Stimulated activated CD8-positive, alpha-beta memory T cell treated with anti-CD3 and anti-CD28 coated beads, Interleukin-15, amount 100 ng/mL, for 1 hour (primary cell): ENCODE measurements at regions not wholly inside any gene's neighbourhood (a gene's known extent, or its start where the extent isn't known, plus 50 kb on each side); places are given as distances from the start of the nearest gene placed in this dataset.
"Not testable (repeated sequence)": the region's sequence is repeated elsewhere in the genome, so short reads cannot be mapped to it uniquely, and the experiment has no call there.

Experiments
- DNase-seq: peaks from one replicate; pipeline ENCODE4 v3.0.0-alpha.2; 2020; ENCODE audit warnings: low read depth

DNA sequence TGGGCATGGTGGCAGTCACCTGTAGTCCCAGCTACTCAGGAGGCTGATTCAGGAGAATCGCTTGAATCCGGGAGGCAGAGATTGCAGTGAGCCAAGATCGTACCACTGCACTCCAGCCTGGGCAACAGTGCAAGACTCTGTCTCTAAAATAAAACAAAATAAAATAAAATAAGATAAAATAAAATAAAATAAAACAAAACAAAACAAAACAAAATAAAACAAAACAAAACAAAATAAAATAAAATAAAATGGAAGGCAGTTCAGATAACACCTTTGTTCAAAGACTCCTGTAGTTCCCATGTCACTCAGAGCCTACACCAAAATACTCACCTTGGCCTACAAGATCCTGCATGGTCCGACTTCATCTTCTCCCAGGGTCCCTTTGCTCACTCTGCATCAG, 61.3 kb downstream of the SYF2 start:
- DNase-seq: not testable (repeated sequence)

DNA sequence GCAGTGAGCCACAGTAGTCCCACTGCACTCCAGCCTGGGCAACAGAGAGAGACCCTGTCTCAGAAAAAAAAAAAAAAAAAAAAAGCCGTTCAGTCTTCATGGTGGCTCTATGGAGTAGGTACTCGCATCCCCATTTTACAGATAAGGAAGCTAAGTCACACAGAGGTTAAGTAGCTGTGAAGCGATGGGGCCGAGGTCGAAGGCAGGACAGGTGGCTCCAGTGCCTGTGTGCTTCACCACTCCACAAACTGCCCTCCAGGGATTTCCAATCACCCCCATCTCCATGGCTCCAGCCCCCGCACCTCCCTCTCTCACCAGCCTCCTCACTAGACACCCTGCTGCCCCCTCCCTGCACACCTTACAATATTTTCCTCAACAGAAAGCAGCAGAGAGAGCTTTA, 61.9 kb downstream of the SYF2 start:
- DNase-seq: no peak

DNA sequence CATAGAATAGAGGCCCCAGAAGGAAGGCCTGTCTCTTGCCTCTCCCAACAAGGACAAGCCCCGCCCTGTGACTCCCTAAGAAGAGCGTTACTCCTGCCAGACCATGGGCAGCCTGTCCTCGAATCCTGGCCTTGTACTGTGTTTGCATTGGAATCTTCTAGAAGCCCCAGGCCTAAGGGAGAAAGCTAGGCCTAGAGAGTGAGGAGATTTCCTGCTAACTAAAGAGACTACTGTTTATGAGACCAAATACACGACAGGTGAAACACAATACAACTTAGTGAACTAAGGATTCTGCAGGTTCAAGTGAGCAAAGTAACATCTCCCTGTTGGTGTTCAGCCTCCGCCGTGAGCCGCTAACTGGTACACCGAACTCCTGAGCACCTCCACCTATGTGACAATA, 62.7 kb downstream of the SYF2 start:
- DNase-seq: no peak

DNA sequence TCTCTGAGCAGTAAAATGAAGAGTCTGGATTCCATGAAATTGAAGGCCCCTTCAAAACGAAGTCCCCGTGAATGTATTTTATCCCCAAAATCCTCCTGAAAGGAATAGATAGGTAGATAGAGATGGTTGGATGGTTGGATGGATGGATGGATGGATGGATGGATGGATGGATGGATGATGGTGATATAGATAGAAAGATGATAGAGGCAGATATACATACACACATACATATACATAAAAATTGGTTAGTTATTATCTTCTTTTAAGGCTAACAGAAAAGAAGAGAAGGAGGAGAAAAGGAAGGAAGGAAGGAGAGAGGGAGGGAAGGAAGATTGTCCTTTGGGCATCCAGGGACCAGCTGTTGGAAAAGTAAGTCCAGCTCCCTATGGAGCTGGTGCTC, 63.1 kb downstream of the SYF2 start:
- no peak for DNase-seq

DNA sequence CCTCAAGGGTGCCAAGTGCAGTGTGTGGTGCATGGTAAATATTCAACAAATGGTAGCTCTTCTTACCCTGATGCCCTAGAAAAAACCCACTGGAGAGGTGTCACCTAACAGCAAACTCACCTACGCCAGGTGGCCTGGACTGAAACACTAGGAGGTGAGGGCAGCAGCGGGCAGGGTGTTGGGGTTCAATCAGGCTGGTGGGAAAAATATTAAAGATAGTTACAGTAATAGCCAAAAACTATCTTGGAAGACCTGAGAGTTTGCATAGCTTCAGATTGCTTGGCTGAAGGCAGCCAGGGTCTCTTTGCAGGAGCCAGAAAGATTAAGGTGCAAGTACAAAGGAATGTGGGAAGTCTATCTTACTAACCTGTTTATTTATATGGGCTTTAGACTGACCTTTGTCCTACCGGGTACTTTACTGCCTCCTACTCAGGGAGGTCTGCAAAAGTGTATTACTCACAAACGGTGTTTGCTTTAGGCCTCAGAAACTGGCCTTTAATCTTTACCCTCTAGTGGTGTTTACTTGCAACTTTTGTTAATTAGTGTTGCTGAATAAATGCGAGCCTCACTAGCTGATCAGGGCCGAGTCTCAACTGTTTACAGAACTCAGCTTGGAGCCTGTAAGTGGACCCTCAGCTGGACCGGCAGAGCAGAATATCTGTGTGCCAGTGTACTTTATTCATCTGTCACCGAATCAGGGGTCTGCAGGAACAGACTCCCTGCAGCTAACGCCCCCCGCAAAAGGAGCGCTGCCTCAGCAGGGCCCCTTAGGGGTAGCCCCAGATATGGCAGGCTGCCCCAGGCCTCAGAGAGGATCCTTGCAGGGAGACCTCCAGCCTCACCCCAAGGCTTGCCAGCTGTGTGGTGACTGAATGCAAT, 63.9 kb downstream of the SYF2 start:
- no peak for DNase-seq

DNA sequence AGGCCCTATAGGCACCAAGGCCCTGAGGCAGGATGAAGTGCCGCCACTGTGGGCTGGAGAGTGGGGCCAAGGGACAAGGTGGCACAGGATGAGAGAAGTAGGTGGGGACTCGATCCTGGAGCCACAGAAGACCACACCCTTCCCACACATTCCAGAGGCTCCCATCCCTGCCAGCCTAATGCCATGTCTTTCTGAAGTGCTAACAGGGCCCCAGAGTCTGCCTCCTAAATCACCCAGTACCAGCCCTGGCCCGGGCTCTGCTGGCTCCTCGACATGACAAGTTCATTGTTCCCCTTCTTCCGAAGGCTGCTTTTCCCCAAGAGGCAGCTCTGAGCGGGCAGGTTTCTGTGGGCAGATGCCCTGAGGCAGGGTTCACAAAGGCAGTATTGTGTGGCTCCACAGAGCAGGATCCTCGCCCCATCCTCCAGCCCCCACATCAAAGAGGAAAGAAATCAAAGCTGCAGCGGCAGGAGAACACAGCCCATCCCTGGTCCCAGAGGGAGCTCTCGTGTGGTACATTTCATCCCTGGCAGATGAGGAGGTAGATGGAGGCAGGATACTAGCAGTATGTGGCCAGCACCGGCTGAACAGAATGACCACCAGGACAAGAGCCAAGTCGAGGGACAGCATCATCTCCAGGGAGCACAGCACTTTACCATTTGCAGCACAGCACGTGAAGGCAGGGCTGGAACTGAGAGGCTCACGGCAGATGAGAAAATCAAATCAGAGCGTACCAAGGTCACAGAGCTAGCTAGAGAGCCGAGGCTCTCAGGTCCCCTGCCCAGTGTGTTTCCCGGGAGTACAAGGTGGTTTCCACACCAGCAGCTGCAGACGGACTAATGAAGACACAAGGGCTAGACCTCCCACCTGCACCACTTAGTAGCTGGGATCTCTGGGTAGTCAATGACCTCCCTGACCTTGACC, 64.8 kb downstream of the SYF2 start:
- no peak for DNase-seq

DNA sequence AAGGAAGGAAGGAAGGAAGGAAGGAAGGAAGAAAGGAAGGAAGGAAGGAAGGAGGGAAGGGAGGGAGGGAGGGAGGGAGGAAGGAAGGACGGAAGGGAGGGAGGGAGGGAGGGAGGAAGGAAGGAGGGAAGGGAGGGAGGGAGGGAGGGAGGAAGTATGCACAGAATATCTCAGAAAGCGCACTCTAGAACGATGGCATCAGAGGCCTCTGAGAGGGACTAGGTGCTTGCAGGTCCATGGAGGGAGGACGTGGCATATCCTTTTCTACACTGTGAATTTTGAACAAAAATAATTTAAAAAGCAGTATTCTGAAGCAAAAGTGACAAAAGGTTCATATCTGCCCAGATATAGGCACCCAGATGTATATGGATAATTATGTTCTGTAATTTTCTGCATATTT, 65.5 kb downstream of the SYF2 start:
- DNase-seq: no peak

DNA sequence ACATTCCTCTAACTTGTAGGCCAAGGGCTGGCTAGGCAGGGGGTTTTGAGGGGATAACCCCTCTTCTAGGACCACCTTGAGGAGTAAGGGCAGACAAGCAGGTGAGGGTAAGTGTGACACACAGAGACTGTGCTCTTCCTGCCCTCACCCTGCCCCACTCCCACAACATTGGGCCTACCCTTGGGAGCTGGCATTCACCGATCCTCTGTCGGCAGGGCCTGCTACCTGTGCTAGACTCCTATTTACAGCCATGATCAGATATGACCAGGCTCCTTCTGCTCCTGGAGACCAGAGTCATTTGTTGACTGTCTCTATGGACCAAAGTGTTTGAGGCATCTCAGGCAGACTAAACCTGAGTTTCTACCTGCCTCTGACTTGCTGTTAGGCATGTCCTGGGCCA, 68.3 kb downstream of the SYF2 start:
- no peak for DNase-seq

DNA sequence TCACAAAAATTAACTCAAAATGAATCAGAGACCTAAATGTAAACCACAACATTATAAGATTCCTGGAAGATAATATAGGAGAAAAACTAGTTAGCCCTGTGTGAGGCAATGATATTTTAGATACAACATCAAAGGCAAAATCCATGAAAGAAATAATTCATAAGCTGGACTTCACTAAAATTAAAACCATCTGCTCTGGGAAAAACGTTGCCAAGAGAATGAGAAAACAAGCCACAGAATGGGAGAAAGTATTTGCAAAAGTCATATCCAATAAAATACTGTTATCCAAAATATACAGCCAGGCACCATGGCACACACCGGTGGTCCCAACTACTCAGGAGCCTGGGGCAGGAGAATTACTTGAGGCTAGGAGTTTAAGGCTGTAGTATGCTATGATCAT, 70.3 kb downstream of the SYF2 start:
- DNase-seq: no peak

DNA sequence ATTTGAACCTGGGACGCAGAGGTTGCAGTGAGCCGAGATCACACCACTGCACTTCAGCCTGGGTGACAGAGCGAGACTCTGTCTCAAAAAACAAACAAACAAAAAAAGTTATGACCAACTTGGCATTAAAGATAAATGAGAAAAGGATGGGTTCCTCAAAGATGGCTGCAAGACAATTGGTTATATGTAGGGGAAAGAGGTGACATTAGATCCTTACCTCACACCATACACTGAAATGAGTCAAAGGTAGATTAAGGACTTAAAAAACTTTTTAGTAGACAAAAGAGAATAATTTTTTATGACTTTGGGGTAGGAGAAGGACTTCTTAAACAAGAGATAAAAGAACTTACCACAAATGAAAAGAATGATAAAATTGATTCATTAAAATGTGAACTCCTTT, 74.5 kb downstream of the SYF2 start:
- no peak for DNase-seq

DNA sequence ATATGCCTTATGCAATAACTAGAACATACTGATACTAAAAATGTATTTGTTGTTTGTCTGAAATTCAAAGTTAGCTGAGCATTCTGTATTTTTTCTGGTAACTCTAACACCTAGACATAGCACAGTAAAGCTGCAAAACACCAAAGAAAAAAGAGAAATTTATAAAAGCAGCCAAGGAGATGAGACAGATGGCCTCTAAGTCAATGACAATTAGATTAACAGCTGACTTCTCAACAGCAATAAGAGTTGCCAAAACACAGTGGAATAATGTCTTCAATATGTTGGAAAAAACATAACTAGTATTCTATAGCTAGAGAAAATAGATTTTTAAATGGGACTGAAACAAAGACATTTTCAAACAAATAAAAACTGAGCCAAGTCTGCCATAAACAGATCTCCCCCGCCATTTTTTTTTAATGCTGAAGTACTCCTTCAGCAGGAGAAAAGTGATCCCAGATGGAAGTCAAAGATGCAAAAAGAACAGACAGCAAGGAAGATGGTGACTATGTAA, 81.3 kb downstream of the SYF2 start:
- DNase-seq: no peak

DNA sequence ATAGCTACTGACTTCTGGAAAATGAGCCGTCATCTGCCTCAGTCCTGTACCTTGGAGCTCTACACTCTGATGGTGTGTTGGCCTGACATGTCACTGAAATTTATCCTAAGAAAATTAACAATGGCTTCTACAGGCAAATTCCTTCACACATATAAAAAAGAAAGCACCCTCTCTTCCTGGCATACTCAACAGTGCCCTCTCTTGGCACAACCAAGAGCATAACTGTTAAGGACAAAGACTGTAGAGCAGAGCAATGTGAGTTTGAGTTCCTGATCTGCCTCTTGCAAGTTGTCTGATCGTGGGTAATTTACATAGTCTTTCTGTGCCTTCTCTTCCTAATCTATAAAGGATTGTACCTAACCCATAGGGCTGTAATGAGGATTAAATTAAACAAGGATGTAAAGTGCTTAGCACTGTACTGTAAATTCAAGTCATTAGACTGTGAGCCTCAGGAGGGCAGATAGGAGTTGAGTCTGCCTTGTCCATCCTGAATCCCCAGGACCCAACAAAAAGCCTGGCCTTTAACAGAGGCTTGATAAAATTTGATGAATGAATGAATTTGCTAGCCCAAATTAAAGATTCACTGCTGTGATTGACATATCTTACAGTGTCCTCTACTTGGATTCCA, 83.5 kb downstream of the SYF2 start:
- no peak for DNase-seq

DNA sequence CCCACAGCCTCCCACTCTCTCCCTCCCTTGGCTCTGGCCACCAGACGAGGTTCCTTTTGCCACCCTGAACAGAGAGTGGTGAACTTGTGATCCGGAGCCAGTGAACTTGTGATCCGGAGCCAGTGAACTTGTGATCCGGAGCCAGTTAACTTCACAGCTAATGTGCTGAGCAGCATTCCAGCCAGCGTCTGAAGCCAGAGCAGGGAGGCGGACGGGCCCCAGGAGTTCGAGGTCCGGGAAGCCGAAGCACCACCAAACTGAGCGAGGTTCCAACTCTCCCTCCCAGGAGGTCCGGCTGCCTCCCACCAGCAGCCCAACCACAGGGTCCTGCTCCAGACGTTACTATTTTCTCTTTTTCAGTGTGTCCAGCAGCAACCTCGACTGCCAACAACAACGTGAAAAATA, 85.8 kb downstream of the SYF2 start:
- DNase-seq: no peak

DNA sequence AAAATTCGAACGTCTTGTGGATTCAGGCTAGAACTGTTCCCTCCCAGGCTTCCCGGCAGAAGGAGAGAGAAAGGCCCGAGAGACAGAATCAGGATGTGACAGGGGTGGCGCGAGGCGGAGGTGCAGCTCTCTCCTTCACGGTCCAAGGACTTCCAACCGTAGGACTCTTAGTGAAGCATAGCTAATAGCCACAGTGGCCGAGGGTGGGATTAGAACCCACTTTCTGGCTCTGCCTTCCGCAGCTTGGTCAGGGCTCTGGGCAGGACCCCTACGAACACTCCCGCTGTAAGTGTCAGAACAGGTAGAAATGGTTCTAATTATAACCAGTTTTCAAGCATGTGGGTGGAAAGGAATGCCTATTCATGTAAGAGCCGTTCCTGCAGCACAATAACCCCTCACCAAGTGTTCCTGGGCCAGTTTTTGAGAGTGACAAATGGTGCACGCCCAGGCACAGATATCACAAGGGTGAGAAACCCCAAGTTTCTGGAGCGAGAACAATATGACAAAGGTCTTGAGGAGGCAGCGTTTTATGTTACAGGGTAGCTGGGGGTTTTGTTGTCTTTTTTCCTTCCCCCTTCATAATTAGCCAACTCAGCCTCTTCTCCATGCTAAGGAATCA, 86.4 kb downstream of the SYF2 start:
- no peak for DNase-seq

DNA sequence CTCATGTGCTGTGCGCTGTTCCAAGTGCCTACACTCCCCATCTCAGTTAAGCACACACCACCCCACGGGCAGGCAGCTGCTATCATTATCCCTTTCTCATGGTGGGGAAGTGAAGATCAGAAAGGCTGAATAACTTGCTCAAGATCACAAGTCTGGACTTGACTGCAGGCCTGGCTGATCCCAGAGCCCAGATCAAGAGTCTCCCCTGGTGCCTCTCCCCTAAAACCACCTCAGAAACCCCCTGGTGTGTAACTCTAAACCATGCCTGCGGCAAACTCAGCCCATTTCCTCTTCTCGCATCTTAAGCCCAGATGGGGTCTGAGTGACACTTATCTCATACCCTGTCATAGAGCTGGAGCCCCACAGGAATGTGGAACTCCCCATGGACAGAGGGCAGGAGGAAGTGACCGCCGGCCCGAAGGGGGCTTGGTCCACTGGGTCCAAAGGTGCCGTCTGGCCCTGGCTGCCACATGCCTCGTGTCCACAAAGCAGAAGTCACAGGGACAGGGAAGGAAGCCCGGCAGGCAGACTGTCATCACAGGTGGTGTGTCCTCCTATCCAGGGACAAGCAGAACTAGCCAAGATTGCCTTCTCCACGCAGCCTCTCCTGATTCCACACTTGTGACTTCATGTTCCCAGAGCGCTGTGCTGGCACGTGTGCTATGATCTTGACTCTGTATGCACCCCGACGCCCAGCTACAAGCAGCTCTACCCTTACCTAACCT, 92.1 kb downstream of the SYF2 start:
- no peak for DNase-seq

DNA sequence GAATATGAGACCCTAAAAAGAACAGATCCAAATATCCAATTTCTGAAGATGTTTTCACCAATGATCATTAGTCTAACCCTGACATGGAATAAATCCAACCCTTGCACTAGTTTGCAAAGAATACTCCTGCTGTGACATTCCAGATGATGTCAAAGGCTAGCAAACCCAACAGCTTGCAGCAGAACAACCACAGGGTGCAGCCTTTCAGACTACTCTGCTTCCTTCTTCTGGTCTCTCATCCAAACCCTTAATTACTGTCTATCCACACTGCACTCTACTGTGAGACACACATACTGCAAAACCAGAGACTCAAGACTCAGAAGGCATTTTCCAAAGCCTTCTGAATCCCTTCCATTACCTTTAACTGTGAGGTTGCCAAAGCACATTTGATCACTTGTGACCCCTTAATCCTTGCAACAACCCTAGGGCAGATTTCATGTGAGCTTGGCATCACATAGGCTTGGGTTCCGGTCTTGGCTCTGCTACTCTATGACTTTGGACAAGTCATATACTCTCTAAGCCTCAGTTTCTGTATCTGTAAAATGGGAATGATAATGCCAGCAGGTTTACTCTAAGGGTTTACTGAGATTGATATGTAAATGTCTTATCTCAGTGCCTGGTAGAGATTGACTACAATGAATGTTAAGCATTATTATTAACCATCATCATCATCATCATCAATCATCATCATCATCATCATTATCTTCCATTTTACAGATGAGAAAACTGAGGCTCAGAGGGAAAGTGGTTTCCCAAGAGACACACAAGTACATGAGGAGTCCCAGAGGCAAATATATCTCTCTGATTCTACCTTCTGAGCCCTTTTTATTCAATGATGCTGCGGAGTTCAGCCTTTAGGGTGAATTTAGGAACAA, 94.5 kb downstream of the SYF2 start:
- DNase-seq: no peak

DNA sequence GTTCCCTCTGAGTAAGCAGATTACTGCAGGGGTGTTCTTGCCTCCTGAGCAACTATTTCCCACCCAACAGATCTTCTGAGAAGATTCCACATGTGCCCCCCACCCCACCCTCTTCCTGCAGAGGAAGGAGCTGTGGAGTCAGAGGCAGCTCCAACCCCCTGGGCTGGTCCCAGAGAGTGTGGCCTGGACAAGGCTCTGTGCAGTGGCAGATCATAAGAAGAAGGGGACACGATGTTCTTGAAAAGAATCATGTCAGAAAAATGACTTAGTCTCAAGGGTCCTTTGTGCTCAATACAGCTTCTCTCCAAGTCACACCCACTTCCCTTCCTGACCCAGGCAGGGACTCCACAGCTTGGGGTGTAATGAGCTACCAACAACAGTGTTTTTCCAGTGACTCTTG, 95.2 kb downstream of the SYF2 start:
- no peak for DNase-seq

DNA sequence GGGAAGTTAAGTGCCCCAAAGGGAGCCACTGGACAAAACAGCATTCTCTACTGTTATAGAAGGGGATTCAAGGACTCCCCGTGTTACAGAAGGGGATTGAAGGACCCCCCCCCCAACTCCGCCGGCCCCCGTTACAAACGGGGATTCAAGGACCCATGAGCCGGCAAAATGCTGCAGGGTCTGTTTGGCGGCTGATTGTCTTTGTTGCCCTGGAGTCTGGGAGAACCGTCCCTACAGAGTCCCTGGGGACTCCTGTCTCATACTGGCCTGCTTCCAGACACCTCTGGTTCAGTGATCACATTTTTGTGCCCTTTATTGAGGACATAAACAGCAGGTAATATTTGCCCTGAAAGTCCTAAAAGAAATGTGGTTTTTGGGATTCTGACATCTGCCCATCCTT, 96.4 kb downstream of the SYF2 start:
- no peak for DNase-seq

DNA sequence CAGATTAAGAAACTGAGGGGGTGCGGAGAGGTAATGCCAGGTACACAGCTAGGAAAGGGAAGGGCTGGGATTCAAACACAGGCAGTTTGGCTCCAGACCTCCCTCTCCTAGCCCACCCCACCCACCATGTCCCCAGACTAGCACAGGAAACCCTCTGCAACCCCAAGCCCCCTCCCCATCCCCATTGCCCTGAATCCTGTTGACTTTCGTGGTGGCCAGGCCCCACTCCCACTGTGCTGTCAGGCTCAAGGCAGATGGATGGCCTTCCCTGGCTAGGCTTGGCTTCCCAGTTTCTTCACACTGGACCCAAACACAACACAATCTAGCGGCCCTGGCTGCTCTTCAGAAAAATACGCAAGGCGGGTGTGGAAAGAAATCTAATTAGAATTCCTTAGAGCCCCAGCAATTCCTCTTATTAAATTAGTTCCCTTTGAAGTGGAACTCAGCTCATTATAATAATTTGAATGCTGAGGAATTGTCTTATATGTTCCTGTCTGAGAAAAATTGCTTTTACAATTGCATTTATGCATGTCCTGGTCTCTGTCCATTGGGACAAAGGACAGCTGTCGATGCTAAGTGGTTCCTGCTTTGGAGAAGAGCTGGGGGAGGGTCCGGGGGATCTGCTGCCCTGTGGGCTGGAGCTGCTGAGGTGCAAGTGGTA, 97.4 kb downstream of the SYF2 start:
- DNase-seq: no peak

DNA sequence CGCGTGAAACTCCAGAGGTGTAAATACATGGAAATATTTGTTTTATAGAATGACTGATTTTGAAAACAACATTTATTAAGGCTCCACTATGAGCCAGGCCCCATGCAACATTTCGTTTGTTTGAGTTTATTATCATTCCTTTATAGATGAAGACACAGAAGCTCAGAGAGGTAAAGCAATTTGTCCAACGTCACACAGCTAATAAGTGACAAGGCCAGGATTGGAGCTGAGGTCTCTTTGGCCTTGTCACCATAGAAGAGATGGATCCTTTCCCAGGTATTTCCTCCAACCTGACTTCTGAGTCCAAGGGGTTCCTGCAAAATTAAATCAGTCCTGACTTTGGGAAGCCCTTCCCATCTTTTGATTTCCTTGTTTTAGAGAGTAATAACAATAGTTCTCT, 98.0 kb downstream of the SYF2 start:
- no peak for DNase-seq
